NT2/D1 (cell line): ENCODE measurements at regions not wholly inside any gene's neighbourhood (a gene's known extent, or its start where the extent isn't known, plus 50 kb on each side); places are given as distances from the start of the nearest gene placed in this dataset.

Experiments
- SUZ12 ChIP-seq: IDR thresholded peaks from 2 replicates; pipeline ENCODE4 v1.6.1; 2011; ENCODE audit not compliant: insufficient read length, insufficient read depth; ENCODE audit errors: extremely low read depth
- YY1 ChIP-seq: IDR thresholded peaks from 2 replicates; pipeline ENCODE4 v1.6.1; 2011; ENCODE audit not compliant: insufficient read length, insufficient read depth
- ZNF274 ChIP-seq: IDR thresholded peaks from 2 replicates; pipeline ENCODE4 v1.6.1; 2011; ENCODE audit warnings: mild to moderate bottlenecking, low read depth, low read length

- TF ChIP-seq YY1 (no peak), SUZ12 (no peak), ZNF274 (no peak)
Observed at GRCh38 chr2:219987830-219988229, 360.4 kb downstream of the SLC4A3 start.
